ENCODE measurements at regions not wholly inside any gene's neighbourhood (a gene's known extent, or its start where the extent isn't known, plus 50 kb on each side); places are given as distances from the start of the nearest gene placed in this dataset.

- TF ChIP-seq, protein P1, sequence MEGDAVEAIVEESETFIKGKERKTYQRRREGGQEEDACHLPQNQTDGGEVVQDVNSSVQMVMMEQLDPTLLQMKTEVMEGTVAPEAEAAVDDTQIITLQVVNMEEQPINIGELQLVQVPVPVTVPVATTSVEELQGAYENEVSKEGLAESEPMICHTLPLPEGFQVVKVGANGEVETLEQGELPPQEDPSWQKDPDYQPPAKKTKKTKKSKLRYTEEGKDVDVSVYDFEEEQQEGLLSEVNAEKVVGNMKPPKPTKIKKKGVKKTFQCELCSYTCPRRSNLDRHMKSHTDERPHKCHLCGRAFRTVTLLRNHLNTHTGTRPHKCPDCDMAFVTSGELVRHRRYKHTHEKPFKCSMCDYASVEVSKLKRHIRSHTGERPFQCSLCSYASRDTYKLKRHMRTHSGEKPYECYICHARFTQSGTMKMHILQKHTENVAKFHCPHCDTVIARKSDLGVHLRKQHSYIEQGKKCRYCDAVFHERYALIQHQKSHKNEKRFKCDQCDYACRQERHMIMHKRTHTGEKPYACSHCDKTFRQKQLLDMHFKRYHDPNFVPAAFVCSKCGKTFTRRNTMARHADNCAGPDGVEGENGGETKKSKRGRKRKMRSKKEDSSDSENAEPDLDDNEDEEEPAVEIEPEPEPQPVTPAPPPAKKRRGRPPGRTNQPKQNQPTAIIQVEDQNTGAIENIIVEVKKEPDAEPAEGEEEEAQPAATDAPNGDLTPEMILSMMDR (IDR thresholded peaks at IDR 0.05; ENCODE audit: extremely low read depth, missing control alignments) = no peak
These were observed 201.1 kb upstream of the FBXO11 start for GRCh38 chr2:48107326-48107925.

GRCh38 chr2:48108455-48108854 is 202.2 kb upstream of the FBXO11 start:
- TF ChIP-seq, protein P1 (IDR thresholded peaks at IDR 0.05; ENCODE audit: extremely low read depth, missing control alignments) = no peak
- DNase-seq (ENCODE audit: low spot score) = no peak

More at GRCh38 chr2:48107326-48107925, 201.1 kb upstream of the FBXO11 start:
- no peak for DNase-seq (ENCODE audit: low spot score)

DNA sequence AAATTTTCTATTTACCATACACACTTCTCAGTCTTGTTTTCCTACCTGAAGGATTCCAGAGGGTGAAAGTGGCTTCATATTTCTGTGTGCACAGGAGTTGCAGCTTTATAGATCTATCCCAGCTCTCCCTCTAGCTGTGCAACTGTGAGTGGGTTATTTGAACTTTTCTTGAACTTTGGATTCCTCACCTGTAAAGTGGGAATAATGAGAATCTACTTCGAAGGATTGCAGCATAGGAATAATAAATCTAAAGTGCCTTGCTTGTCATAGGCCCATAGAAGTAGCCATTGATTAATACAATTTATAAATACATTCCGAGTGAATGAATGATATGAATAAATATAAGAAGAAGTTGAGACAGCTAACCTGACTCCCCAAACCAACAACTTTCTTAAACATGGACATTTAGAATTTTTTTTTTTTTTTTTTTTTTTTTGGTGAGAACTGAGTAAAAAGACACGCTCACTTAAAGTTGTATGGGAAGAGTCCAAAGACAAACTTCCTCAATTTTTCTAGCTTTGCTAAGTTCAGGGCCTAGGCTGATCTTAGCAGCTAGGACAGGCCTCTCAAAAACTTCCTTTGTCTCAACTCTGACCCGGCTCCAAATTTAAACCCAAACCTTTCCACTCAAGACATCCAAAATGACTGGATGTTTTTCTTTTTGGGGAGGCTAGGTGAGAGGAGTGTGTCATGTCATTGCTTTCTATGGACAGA is 203.3 kb upstream of the FBXO11 start:
- no peak for DNase-seq (ENCODE audit: low spot score)
- TF ChIP-seq, protein P1 (IDR thresholded peaks at IDR 0.05; ENCODE audit: extremely low read depth, missing control alignments) = no peak

- TF ChIP-seq, protein P1 (IDR thresholded peaks at IDR 0.05; ENCODE audit: extremely low read depth, missing control alignments) = no peak
- no peak for DNase-seq (ENCODE audit: low spot score)
These were observed 204.0 kb upstream of the FOXN2 start for GRCh38 chr2:48110492-48110891.

GRCh38 chr2:48112911-48113680 is 201.4 kb upstream of the FOXN2 start:
- TF ChIP-seq, protein P1 (IDR thresholded peaks at IDR 0.05; ENCODE audit: extremely low read depth, missing control alignments) = no peak
- no peak for DNase-seq (ENCODE audit: low spot score)

- no peak for DNase-seq (ENCODE audit: low spot score)
- TF ChIP-seq, protein P1 (IDR thresholded peaks at IDR 0.05; ENCODE audit: extremely low read depth, missing control alignments) = no peak
These were observed 200.7 kb upstream of the FOXN2 start for GRCh38 chr2:48113767-48114166.

- TF ChIP-seq, protein P1 (IDR thresholded peaks at IDR 0.05; ENCODE audit: extremely low read depth, missing control alignments) = no peak
- DNase-seq (ENCODE audit: low spot score) = peak; percentile 48
These were observed 200.2 kb upstream of the FOXN2 start for GRCh38 chr2:48114256-48114655.
